ENCODE measurements at regions not wholly inside any gene's neighbourhood (a gene's known extent, or its start where the extent isn't known, plus 50 kb on each side); places are given as distances from the start of the nearest gene placed in this dataset.

DNA sequence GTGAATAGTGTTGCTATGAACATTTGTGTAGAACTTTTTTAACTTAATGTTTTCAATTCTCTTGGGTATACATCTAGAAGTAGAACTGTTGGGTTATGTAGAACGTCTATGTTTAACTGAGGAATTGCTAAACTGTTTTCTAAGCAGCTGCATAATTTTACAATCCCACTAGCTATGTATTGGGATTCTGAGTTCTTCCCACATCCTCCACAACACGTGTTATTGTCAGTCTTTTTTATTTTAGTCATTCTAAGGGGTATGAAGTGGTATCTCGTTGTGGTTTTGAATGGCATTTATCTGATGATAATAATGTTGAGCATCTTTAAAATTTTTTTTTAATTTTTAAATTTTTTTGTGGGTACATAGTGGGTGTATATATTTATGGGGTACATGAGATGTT is 55.0 kb upstream of the NPHP3 start:
- ChIA-PET CTCF (no interaction called here), POLR2A (no interaction called here)
- no peak overlapping the region for H3K27ac ChIP-seq (ENCODE audit: low read depth in 2 of 2, low read length in 1 of 2)
- no peaks in the 10 kb centered on the region for H3K9me2 ChIP-seq
- DNase-seq = no peak
- H4K20me1 ChIP-seq (ENCODE audit: insufficient read depth) = no peaks in the 10 kb centered on the region
- H3K9ac ChIP-seq = no peak overlapping the region
- TF ChIP-seq RFX5 (IDR thresholded peaks at IDR 0.05; ENCODE audit: low read length) (no peak), ELF1 (IDR thresholded peaks at IDR 0.05) (no peak), FOSL2 (IDR thresholded peaks at IDR 0.05; ENCODE audit: borderline replicate concordance, low read depth) (no peak), NFIC (IDR thresholded peaks at IDR 0.05; ENCODE audit: borderline replicate concordance) (no peak), GABPA (IDR thresholded peaks at IDR 0.05; ENCODE audit: low read depth) (no peak), NRF1 (IDR thresholded peaks at IDR 0.05; ENCODE audit: low read depth, low read length) (no peak)
- TF ChIP-seq, protein P1, sequence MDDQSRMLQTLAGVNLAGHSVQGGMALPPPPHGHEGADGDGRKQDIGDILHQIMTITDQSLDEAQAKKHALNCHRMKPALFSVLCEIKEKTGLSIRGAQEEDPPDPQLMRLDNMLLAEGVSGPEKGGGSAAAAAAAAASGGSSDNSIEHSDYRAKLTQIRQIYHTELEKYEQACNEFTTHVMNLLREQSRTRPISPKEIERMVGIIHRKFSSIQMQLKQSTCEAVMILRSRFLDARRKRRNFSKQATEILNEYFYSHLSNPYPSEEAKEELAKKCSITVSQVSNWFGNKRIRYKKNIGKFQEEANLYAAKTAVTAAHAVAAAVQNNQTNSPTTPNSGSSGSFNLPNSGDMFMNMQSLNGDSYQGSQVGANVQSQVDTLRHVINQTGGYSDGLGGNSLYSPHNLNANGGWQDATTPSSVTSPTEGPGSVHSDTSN (IDR thresholded peaks at IDR 0.05) = no peak
- TF ChIP-seq, protein P2, sequence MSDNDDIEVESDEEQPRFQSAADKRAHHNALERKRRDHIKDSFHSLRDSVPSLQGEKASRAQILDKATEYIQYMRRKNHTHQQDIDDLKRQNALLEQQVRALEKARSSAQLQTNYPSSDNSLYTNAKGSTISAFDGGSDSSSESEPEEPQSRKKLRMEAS (IDR thresholded peaks at IDR 0.05; ENCODE audit: low read depth) = no peak
- TF ChIP-seq, protein P3, sequence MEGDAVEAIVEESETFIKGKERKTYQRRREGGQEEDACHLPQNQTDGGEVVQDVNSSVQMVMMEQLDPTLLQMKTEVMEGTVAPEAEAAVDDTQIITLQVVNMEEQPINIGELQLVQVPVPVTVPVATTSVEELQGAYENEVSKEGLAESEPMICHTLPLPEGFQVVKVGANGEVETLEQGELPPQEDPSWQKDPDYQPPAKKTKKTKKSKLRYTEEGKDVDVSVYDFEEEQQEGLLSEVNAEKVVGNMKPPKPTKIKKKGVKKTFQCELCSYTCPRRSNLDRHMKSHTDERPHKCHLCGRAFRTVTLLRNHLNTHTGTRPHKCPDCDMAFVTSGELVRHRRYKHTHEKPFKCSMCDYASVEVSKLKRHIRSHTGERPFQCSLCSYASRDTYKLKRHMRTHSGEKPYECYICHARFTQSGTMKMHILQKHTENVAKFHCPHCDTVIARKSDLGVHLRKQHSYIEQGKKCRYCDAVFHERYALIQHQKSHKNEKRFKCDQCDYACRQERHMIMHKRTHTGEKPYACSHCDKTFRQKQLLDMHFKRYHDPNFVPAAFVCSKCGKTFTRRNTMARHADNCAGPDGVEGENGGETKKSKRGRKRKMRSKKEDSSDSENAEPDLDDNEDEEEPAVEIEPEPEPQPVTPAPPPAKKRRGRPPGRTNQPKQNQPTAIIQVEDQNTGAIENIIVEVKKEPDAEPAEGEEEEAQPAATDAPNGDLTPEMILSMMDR (IDR thresholded peaks at IDR 0.05) = no peak
- TF ChIP-seq, protein P4, sequence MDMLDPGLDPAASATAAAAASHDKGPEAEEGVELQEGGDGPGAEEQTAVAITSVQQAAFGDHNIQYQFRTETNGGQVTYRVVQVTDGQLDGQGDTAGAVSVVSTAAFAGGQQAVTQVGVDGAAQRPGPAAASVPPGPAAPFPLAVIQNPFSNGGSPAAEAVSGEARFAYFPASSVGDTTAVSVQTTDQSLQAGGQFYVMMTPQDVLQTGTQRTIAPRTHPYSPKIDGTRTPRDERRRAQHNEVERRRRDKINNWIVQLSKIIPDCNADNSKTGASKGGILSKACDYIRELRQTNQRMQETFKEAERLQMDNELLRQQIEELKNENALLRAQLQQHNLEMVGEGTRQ (IDR thresholded peaks at IDR 0.05; ENCODE audit: borderline replicate concordance, low read depth, low read length) = no peak
- WGBS (ENCODE audit: low lambda C conversion rate) = 31% methylated on average over 3 of the region's 3 CpGs
- no peaks in the 10 kb centered on the region for H3K27me3 ChIP-seq (ENCODE audit: insufficient read depth)
- no peak overlapping the region for H3K4me2 ChIP-seq
- H3F3A ChIP-seq (replicated peaks; ENCODE audit: insufficient read depth) = no peaks in the 10 kb centered on the region
- H3K36me3 ChIP-seq (replicated peaks in 1 of 2; ENCODE audit: control insufficient read depth in 1 of 2, insufficient read depth in 2 of 2, low read length in 1 of 2) = no peaks in the 10 kb centered on the region
- H3K4me3 ChIP-seq (ENCODE audit: low read depth in 2 of 2, low read length in 1 of 2) = no peak overlapping the region
- no peak overlapping the region for H2AFZ ChIP-seq (ENCODE audit: low read depth)
- peaks cover 0 to 3% of the 10 kb centered on the region in 2 experiments; a peak in 2 of 4 replicates for H3K4me1 ChIP-seq (ENCODE audit: control insufficient read depth in 1 of 2, insufficient read depth in 2 of 2, low read depth in 1 of 2, low read length in 1 of 2)
- H3K79me2 ChIP-seq (ENCODE audit: insufficient read depth) = no peaks in the 10 kb centered on the region
- H3K9me3 ChIP-seq = no peaks in the 10 kb centered on the region

DNA sequence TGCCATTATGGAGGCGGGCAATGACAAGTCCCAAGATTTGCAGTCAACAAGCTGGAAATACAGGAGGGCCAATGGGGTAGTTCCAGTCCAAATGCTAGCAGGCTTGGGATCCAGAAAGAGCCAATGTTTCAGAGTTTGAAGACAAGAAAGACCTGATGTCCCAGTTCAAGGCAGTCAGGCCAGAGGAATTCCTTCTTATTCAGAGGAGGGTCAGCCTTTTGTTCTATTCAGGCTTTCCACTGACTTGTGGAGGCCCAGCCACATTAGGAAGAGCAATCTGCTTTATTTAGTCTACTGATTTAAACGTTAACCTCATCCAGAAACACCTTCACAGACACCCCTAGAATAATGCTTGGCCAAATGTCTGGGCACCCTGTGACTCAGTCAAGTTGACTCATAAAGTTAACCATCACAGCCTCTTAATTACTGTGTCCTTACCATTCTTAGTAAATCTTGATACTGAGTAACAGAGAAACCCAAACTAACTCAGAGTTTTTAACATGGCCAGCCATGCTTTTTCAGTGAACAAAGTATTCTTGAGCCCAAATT is 50.9 kb upstream of the NPHP3 start:
- H3K27ac ChIP-seq (ENCODE audit: low read depth in 2 of 2, low read length in 1 of 2) = no peak overlapping the region
- H2AFZ ChIP-seq (ENCODE audit: low read depth) = no peak overlapping the region
- no peak overlapping the region for H3K4me3 ChIP-seq (ENCODE audit: low read depth in 2 of 2, low read length in 1 of 2)
- H3K27me3 ChIP-seq (ENCODE audit: insufficient read depth) = no peaks in the 10 kb centered on the region
- H3K4me2 ChIP-seq = no peak overlapping the region
- no peaks in the 10 kb centered on the region for H3K4me1 ChIP-seq (ENCODE audit: control insufficient read depth in 1 of 2, insufficient read depth in 2 of 2, low read depth in 1 of 2, low read length in 1 of 2)
- H3F3A ChIP-seq (replicated peaks; ENCODE audit: insufficient read depth) = no peaks in the 10 kb centered on the region
- no peaks in the 10 kb centered on the region for H4K20me1 ChIP-seq (ENCODE audit: insufficient read depth)
- TF ChIP-seq, protein P5, sequence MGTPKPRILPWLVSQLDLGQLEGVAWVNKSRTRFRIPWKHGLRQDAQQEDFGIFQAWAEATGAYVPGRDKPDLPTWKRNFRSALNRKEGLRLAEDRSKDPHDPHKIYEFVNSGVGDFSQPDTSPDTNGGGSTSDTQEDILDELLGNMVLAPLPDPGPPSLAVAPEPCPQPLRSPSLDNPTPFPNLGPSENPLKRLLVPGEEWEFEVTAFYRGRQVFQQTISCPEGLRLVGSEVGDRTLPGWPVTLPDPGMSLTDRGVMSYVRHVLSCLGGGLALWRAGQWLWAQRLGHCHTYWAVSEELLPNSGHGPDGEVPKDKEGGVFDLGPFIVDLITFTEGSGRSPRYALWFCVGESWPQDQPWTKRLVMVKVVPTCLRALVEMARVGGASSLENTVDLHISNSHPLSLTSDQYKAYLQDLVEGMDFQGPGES (IDR thresholded peaks at IDR 0.05; ENCODE audit: low read depth, low read length) = no peak
- TF ChIP-seq SIN3A (IDR thresholded peaks at IDR 0.05; ENCODE audit: borderline replicate concordance, low read depth, low read length) (no peak), RFX5 (IDR thresholded peaks at IDR 0.05; ENCODE audit: low read length) (no peak), FOXM1 (IDR thresholded peaks at IDR 0.05; ENCODE audit: low read depth) (no peak), JUND (IDR thresholded peaks at IDR 0.05) (no peak)
- TF ChIP-seq, protein P6, sequence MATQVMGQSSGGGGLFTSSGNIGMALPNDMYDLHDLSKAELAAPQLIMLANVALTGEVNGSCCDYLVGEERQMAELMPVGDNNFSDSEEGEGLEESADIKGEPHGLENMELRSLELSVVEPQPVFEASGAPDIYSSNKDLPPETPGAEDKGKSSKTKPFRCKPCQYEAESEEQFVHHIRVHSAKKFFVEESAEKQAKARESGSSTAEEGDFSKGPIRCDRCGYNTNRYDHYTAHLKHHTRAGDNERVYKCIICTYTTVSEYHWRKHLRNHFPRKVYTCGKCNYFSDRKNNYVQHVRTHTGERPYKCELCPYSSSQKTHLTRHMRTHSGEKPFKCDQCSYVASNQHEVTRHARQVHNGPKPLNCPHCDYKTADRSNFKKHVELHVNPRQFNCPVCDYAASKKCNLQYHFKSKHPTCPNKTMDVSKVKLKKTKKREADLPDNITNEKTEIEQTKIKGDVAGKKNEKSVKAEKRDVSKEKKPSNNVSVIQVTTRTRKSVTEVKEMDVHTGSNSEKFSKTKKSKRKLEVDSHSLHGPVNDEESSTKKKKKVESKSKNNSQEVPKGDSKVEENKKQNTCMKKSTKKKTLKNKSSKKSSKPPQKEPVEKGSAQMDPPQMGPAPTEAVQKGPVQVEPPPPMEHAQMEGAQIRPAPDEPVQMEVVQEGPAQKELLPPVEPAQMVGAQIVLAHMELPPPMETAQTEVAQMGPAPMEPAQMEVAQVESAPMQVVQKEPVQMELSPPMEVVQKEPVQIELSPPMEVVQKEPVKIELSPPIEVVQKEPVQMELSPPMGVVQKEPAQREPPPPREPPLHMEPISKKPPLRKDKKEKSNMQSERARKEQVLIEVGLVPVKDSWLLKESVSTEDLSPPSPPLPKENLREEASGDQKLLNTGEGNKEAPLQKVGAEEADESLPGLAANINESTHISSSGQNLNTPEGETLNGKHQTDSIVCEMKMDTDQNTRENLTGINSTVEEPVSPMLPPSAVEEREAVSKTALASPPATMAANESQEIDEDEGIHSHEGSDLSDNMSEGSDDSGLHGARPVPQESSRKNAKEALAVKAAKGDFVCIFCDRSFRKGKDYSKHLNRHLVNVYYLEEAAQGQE (IDR thresholded peaks at IDR 0.05; ENCODE audit: low read depth, low read length) = no peak
- WGBS (ENCODE audit: low lambda C conversion rate) = 44% methylated on average over 2 of the region's 2 CpGs
- DNase-seq = no peak
- no peak overlapping the region for H3K9ac ChIP-seq
- H3K9me3 ChIP-seq = no peaks in the 10 kb centered on the region
- CTCF ChIA-PET = interaction anchor here (1.3 kb wide), 1 partner anchor 30 kb away, joined by 3 read pairs; no protein-coding TSS in a partner anchor
- POLR2A ChIA-PET = no interaction called here
- no peaks in the 10 kb centered on the region for H3K36me3 ChIP-seq (replicated peaks in 1 of 2; ENCODE audit: control insufficient read depth in 1 of 2, insufficient read depth in 2 of 2, low read length in 1 of 2)
- no peaks in the 10 kb centered on the region for H3K79me2 ChIP-seq (ENCODE audit: insufficient read depth)
- H3K9me2 ChIP-seq = no peaks in the 10 kb centered on the region
